Posterior vena cava (tissue), 2 donors: ENCODE measurements at regions not wholly inside any gene's neighbourhood (a gene's known extent, or its start where the extent isn't known, plus 50 kb on each side); places are given as distances from the start of the nearest gene placed in this dataset.
"Not testable (repeated sequence)": the region's sequence is repeated elsewhere in the genome, so short reads cannot be mapped to it uniquely, and the experiment has no call there.

Experiments used
- DNase-seq: peaks from one replicate; pipeline ENCODE4 v3.0.0-alpha.2; 2020; ENCODE audit warnings: low spot score
- intact Hi-C, 2 donors: fragments of 100-400 bp; cut with DNase I; formaldehyde crosslinking; loops; one replicate each; pipeline versions ENCODE4 v1.14.1 to v1.14.2; 2022 to 2023
- donor health status: DM: yes; HTN: yes; CAD: no.
- donor health status: DM: yes; HTN: yes; CAD: no.

DNA sequence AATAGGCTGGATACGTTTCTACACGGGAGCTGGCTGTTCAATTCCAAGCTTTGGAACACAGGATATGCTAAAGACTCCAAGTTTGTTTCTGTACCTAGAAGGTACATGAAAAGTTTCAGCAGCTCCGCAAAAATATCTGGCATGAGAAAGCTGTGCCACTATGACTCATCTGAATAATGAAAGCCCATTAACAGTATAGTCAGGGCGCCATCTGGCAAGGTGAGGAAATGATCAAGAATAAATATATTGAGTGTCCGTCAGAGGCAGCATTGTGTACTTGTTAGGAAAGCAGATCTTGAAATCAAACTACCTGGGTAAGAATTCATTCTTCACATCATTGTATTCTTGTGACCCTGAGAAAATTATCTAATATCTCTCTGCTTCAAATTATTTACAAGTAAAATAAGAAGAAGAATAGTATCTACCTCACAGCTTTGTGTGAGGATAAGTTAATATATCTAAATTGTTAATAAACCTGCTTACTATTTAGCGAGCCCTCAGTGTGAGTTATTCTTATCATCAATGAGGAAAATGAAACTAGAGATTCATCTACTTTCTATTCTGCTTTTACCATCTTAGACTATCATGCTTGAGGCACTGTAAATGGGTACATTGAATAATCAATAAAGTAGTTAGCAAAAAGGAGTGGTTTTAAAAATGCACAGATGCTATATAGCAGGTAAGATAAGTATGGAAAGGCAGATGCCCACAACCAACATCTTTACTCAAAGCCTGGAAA is 53.5 kb downstream of the FSCB start:
- intact Hi-C loops, result no loop called here
- no peak for DNase-seq

- DNase-seq, result not testable (repeated sequence)
These were observed 56.9 kb downstream of the FSCB start for GRCh38 chr14:44450232-44450631.

DNA sequence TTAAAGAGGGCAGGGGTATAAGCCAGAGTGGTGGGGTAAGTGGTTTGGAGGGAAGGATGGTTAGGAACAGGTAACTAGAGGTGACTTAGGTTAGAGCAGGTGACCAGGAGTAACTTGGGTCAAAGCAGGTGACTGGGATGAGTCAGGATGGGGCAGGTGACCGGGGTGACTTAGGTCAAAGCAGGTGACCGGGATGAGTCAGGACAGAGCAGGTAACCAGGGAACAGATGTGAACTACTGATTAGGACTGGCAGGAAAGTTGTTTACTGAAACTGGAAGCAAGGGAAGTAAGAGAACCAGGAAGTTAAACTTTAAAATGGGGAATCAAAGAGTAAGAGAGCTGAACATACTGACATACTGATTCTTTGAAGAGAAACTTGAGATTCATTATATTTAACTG is 57.4 kb downstream of the FSCB start:
- intact Hi-C loops, result no loop called here
- DNase-seq, result no peak

More at GRCh38 chr14:44450232-44450631, 56.9 kb downstream of the FSCB start:
- intact Hi-C loops, result not testable (repeated sequence)

- DNase-seq, result no peak
- intact Hi-C loops, result no loop called here
These were observed 58.1 kb downstream of the FSCB start for GRCh38 chr14:44448951-44449358.

- intact Hi-C loops, result no loop called here
- no peak for DNase-seq
These were observed 60.1 kb downstream of the FSCB start for GRCh38 chr14:44446965-44447364.

DNA sequence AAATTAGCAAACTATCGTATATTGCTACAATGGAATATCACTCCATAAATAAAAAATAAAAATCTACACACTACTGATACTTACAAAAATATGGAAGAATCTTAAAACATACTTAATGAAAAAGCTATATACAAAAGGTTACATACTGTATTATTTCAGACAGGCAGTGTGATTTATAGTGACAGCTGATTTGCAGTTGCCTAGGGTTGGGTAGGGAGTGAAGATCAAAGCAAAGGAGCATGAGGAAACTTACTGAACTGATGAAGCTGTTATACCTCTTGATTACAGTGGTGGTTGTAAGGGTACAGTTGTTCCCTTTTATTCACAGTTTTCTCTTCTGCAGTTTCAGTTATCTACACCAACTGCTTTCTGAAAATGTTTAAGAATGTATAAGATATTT is 62.6 kb downstream of the FSCB start:
- intact Hi-C loops, result no loop called here
- no peak for DNase-seq

DNA sequence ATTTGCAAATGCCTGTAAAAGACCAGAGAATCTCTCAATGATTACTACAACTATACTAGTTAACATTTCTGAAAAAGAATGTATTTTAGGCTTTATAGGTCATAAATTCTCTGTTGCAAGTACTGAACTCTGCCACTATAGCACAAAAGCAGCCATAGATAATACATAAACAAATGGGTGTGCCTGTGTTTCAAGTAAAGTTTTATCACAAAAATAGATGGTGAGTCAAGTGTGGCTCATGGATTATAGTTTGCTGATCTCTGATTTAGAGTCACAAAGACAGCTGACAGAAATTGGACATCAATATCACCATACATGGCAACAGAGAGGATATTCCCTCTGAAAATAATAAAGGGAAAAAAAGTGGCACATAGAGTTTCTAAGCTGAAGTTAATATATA is 68.1 kb downstream of the FSCB start:
- DNase-seq, result no peak
- intact Hi-C loops, result no loop called here

- no peak for DNase-seq
- intact Hi-C loops, result no loop called here
These were observed 68.9 kb downstream of the FSCB start for GRCh38 chr14:44438221-44438620.

DNA sequence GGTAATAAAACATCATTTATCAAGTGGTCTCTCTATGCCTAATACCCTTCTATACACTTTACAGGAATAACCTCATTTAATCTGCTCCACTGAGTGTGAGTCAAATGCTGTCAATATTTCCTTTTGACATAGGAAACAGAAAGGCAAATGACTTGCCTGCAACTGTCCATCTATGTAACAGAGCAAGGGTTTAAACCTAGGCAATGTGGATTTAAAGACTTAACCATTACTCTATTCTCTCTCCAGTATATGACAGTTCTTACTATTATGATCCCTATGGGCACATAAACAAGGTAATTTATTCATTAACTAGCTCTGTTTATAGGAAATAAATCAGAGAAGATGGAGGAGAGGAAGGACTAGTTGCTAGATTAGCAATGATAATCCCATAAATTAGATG is 70.6 kb downstream of the FSCB start:
- DNase-seq, result no peak
- intact Hi-C loops, result no loop called here

GRCh38 chr14:44428231-44428945 is 78.7 kb downstream of the FSCB start:
- no peak for DNase-seq
- intact Hi-C loops, result no loop called here

- DNase-seq, result no peak
- intact Hi-C loops, result no loop called here
These were observed 84.4 kb downstream of the FSCB start for GRCh38 chr14:44422699-44423098.

- DNase-seq, result no peak
- intact Hi-C loops, result no loop called here
These were observed 86.9 kb downstream of the FSCB start for GRCh38 chr14:44420226-44420625.

DNA sequence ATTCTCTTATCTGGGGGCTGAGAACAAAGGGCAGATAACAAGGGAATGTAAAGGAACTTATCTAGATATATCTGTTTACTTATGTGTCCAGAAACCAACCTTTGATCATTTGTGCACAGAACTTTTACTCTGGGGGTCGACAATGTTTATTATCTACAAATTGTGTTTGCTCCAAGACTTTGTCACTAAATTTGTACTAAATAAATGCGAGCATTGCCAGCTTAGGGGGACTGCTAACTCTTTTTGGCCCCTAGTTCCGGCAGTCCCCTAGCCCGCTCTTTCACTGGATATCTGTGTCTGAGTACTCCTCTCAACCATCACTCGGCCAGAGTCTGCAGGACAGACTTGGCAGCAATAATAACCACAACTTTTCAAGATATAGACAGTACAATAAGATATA is 88.2 kb downstream of the FSCB start:
- intact Hi-C loops, result no loop called here
- DNase-seq, result no peak

GRCh38 chr14:44417809-44418208 is 89.3 kb downstream of the FSCB start:
- DNase-seq, result no peak
- intact Hi-C loops, result no loop called here

DNA sequence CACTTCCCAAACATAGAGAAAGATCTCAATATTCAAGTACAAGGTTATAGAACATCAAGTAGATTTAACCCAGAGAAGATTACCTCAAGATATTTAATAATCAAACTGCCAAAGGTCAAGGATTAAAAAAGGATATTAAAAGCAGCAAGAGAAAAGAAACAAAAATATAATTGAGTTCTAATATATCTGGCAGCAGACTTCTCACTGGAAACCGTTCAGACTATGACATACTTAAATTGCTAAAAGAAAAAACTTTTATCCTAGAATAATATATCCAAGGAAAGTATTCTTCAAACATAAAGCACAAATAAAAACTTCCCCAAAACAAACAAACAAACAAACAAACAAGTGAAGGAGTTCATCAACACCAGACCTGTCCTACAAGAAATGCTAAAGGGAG is 92.4 kb downstream of the FSCB start:
- DNase-seq, result no peak
- intact Hi-C loops, result no loop called here

DNA sequence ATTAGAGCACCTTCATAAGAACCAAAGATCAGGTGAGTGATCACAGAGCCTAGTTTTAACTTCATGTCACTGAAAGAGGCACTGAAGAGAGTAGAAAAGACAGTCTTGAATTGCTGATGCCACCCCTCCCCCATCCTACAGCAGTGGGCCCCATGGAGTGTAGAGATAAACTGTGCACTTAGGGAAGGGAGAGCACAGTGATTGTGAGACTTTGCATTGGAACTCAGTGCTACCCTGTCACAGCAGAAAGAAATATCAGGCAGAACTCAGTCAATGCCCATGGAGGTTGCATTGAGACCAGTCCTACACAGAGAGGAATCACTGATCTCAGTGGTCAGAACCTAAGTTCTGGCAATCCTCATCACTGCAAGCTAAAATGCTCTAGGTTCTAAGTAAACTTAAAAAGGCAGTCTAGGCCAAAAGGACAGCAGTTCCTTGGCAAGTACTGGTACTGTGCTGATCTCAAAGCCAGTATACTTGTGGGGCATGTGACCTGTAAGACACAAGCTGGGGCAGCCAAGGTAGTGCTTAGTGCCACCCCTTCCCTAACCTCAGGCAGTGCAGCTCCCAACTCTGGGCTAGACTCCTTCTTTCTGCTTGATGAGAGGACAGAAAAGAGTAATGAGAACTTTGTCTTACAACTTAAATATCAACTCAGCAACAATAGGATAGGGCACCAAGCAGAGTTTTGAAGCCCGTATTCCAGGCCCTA is 94.1 kb downstream of the FSCB start:
- intact Hi-C loops, result no loop called here
- no peak for DNase-seq

GRCh38 chr14:44405011-44405486 is 102.0 kb downstream of the FSCB start:
- intact Hi-C loops, result no loop called here
- DNase-seq, result no peak

DNA sequence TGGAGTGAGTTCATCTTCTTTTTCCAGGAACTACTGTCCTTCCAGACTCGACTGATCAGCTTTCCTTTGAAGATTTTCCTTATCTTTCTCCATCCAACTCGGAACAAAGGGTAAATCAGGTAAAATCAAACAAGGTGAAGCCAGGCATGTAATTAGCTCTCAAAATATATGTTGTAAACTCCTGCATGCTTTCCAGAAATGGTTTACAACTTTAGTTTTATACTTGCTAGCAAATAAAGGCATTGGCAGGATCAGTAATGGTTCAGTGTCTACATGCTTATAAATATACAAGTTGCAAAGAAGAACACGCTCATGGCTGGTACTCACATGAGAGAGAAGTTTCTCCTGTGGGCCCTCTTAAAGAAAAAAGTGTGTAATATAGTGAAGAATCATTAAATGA is 102.5 kb downstream of the FSCB start:
- DNase-seq, result no peak
- intact Hi-C loops, result no loop called here

DNA sequence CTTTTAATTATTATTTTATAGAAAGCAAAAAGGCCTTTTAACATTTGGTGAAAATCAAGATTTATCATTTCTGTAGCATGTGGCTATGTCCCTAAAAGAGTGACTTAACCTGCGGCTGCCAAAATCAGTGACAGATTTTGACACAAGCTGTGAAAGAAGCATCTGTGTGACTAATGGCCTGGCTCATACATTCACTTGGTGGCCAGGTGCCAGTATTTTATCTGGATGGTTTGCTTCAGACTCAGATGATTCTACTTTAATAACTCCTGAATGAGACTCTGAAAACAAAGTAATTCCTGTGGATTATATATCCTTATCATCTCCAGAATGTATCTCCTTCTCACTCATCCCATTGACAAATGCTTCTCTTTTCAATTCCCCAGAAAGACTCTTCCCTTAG is 103.0 kb downstream of the FSCB start:
- DNase-seq, result no peak
- intact Hi-C loops, result no loop called here

GRCh38 chr14:44403193-44403592 is 103.9 kb downstream of the FSCB start:
- intact Hi-C loops, result no loop called here
- DNase-seq, result no peak
